ENCODE measurements at regions not wholly inside any gene's neighbourhood (a gene's known extent, or its start where the extent isn't known, plus 50 kb on each side); places are given as distances from the start of the nearest gene placed in this dataset.

DNA sequence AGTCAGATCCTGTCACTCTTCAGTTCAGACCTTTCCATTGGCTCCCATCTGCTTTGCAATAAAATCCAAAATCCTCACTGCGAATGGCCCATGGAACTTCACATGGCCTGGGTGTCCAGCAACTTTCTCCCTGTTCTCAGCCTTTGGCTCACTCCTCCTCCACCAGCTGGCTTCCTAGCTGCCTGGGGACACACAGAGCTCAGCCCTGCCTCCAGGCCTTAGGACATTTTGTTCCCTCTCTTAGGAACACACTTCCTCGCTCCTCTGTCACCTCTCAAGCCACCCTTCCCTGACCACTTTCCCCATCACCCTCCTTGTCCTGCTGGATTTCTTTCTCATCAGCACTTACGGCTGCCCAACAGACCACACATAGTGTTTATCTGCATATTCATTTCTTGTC lies 419.6 kb downstream of the MED13L start:
- DNase-seq = no peak

DNA sequence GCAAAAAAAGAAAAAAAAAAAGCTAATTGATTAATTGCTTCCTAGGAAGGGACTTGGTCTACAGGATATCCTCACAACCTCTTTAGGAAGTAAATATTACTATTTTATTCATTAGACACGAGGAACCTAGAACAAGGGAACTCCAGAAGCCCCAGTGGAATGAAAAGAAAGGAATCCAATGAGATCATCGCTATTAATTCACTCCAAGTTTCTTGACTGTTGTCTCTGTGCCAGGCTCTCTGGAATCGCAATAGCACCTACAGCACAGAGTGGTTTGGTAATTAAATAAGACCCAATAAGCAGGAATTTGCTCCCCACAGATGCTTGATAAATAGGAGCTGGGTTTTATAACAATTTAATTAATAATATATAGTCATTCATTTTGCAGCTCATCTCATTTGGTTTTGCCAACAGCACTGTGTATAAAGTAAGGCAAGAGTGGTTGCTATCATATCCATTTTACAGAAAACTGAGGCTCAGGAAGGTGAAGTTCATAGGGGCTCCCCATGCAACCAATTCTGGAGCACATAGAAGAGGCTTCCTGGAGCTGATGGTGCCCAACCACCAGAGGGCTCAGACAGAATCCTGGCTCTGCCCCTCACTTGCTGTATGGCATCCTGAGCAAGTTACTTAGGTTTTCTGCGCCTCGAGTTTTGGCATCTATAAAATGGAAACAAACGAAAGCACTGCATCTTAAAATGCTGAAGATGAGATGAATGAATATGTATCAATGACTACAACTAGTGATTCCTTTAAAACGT lies 420.2 kb downstream of the MED13L start:
- DNase-seq = no peak

DNA sequence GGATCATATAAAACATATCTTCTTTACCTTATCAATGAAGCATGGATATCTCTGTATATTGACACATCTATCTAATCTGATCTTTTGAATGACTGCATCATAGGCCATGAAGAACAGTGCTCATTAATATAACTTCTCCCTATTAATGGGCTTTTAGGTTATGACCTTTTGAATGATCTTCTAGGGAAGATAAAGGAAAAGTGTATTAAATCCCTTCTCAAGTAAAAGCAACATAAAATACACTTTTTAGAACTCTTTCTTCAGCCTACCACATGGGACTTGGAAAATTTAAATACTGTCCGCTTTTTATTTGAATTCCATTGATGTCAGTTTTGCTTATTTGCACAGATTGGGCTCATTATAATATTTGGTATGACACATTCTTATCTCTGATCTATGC lies 425.4 kb downstream of the MED13L start:
- DNase-seq = no peak

DNA sequence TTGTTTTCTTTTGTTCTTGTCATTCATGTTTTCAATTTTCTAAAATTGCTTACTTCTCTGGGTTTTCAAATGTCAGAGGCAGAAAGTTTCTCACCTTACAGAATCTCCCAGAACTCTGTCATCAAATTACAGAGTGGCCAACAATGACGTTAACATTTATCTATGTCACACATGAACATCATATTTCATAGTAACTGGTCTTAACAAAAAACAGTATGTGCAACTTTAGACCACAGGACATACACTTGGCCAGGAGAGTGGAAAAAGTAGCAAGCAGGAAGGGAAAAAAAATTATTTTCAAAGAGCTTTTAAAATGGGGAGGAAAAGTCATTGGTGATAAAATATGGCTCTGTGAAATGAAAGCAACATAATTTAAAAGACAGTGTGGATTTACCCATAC lies 426.5 kb downstream of the MED13L start:
- no peak for DNase-seq

DNA sequence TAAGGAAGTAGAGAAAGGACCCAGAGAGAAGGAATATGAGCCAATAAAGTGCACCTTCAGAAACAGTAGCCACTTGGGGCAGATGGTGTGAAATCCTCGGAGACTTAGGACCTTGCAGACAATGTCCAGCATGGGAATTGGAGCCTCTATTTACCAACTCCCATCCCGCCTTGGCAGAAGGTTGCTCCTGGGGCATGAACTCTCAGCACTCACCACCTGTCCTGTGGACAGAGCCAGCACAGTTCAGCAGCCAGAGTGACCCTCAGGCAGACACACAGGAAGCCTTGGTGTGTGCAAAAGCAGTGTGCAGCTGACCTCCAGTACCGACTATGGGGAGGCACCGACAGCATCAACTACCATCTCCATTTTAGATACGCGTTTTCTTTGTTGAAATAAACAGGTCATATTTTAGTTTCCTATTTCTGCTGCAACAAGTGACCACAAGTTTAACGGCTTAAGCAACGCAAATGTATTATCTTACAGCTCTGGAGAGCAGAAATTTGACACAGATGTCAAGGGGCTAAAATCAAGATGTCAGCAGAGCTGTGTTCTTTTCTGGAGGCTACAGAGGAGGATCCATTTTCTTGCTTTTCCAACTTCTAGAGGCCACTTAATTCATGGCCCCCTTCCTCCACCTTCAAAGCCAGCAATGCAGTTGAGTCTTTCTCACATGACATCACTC lies 428.1 kb downstream of the MED13L start:
- no peak for DNase-seq

DNA sequence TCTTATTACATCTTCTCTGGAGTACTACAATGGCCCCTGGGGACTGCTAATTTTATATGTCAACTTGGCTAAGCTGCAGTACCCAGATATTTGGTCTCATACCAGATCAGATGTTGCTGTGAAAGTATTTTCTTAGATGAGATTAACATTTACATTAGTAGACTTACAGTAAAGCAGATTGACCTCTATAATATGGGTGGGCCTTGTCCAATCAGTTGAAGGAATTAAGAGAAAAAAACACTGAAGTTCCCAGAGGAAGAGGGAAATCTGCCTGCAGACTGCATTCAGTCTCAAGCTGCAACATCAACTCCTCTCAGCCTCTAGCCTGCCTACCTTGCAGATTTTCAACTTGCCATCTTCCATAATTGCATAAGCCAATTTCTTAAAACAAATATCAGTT lies 430.1 kb downstream of the MED13L start:
- DNase-seq = no peak

DNA sequence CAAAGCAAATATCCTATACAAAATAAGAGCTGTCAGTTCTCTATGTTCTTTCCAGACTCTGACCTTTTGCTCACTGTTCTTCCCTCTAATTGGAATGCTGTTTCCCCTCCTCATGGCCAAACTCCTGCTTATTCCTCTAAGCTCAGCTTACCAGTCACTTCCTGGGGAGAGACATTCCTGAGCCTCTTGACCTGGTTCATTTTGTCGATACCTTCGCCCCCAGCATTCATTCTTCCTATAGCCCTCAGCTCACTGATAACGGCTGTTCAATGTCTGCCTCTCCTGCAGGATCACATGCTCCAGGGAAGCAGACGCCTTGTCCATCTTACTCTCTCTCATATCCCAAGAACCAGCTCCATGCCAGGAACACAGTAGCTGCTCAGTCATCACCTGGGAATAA lies 431.0 kb downstream of the MED13L start:
- DNase-seq = no peak

DNA sequence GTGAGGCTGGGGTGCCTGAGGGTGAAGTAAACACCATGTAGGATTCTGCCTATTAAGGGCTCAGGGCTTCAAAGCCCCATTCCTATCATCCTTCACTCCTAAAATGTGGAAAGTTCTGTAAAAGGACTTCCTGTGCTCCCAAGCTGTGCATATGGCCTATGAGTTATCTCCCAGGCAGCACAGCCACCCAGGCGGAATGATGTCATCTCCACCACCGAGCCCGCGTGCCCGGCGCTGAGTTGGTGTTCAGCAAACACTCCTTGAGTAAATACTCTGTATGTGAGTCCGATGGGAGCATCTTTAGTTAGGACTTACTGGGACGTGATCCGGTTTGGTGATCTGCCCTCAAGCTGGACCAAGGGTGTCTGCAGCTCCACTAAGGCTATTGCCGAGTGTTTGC lies 437.3 kb downstream of the MED13L start:
- DNase-seq = no peak

DNA sequence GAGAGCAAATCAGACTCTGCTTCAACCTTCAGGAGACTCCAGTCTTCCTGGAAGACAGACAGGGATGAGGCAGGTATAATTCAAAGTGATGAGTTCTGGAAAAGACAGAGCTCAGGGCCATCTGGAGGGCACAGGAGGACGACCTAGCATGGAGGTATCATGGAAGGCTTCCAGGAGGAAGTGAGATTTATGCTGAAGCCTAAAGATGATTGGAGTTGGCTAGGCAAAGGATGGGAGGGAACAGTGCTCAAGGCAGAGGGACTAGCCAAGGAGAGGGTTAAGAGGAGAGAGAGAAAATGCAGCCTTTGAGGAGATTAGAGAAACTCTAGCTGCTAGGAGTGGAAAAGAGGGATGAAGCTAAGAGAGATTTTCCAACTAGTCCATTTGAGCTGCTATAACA lies 438.5 kb downstream of the MED13L start:
- no peak for DNase-seq

DNA sequence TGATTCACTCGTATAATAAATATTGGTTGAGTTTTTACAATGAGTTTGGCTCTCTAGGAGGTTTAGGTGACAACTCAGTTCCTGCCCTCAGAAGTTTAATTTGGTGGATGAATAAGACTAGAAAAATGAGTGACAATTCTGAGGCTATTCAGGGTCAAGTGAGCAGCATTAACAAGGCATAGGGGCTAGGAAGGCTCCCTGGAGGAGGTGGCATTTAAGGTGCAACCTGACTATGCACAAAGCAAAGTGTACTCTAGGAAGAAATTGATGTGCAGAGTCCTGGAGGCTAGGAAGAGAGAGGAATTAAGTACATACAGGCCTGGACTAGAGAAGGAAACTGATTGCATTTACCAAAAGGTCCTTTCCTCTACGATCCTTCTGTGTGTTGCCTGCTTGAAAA lies 440.3 kb downstream of the MED13L start:
- DNase-seq = no peak

DNA sequence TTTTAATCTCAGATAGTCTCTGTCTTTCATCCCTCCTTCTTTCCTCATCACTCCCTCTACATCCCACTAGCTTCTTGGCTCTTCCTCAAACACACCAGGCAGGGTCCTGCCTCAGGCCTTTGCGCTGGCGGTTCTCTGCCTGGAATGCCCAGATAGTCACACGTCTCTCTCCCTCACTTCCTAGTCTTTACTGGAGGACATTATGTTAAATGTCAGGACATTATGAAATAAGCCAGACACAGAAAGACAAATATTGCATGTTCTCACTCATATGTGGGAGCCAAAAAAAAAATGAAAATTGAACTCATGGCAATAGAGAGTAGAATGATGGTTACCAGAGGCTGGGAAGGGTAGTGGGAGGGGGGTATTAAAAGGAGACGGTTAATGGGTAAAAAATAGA lies 442.0 kb downstream of the MED13L start:
- DNase-seq = no peak

DNA sequence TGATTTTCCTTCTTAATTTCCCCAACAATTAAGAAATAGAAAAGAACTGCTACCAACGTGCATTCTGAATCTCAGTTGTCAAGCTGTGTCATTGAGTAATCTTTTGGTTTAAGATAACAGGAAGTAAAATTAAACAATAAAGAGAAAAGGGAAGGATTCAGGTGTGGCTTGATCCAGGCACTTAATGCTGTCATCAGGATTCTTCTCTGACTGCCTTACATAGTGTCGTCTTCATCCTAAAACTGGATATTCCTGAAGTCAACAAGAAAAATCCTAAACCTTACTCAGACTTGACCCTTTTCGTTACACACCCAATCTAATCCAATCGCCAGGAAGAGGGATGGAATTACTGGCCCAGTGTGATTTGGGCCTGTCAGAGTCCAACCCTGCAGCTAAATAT lies 443.8 kb downstream of the MED13L start:
- DNase-seq = no peak

DNA sequence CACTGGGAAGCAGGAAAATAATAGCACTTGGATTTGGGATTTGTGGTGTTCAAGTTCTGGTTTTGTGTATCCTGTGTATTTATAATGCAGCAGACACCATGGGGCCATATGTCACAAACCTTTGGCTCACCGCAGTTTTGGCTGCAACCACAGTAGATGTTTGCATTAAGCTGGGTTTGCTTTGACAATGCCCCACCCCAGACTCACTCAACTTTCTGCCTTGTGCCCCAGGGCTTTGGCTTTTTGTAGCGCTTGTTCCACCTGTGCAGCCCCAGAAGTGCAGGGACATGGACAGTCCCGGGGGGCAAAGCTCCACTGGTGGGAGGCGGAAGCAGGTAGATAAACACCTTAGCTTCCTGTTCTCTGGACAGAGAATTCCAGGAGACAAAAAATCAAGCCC lies 446.9 kb downstream of the MED13L start:
- no peak for DNase-seq

DNA sequence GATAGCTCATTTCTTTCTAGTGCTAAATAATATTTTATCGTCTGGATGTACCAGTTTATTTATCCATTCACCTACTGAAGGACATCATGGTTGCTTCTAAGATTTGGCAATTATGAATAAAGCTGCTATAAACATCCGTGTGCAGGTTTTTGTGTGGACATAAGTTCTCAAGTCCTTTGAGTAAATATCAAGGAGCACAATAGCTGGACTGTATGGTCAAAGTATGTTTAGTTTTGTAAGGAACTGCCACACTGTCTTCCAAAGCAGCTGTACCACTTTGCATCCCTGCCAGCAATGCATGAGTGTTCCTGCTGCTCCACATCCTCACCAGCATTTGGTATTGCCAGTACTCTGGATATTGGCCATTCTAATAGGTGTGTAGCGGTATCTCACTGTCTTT lies 447.4 kb downstream of the MED13L start:
- no peak for DNase-seq

DNA sequence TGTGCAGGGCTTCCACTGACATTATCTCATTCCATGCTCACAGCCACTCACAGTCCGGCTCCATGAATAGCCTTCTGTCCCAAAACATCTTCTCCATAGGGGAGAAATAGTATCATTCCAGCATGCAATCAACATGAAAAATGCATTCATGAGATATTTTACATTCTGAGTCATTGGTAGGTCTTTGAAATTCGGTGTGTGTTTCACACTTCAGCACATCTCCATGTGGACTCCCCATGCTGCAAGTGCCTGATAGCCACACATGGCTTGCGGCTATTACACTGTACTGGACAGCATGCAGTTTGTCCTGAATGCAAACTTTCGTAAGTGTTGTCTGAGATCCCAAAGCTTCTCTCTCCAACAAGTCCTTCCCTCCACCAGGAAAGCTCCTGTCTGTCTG lies 449.3 kb downstream of the MED13L start:
- DNase-seq = no peak

DNA sequence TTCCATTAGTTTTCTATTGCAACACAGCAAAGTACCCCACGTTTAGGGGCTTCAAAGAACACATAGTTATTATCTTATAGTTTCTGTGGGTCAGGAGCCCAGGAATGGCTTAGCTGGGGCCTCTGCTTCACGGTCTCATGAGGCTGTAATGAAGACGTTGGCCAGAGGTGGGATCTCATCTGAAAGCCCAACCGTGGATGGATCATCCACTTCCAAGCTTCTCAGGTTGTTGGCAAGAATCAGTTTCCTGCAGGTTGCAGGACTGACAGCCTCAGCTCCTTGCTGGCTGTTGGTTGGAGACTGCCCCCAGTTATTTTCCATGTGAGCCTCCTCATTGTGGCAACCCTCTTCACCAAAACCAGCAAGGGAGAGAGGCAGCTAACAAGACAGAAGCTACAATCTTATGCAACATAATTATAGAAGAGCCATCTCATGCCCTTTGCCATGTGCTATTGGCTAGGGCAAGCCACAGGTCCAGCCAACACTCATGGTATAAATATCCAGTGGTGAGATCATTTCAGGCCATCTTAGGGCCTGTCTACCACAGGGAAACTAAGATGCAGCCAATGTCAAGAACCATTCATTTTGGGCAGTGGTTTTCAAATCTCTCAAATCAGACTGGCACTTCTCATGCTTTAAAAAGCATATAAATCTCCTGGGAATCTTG lies 452.4 kb downstream of the MED13L start:
- no peak for DNase-seq

DNA sequence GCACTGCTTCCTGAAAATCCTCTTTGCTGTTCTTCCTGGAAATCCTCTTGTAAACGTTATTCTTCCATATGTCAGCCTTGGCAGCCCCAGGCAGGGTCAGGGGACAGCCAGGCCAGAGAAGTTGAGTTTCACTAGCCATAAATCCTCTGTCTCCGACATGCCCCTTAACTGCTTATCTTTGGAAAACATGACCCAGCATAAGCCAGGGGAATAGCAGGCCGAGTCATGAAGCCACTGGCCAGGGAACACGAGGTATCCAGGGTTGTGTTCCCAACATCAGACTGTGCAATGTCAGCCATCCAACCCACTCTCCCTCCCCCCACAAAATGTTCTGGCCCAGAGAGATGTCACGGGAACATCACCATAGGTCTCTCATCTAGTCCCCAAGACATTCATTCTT lies 453.9 kb downstream of the MED13L start:
- DNase-seq = no peak

DNA sequence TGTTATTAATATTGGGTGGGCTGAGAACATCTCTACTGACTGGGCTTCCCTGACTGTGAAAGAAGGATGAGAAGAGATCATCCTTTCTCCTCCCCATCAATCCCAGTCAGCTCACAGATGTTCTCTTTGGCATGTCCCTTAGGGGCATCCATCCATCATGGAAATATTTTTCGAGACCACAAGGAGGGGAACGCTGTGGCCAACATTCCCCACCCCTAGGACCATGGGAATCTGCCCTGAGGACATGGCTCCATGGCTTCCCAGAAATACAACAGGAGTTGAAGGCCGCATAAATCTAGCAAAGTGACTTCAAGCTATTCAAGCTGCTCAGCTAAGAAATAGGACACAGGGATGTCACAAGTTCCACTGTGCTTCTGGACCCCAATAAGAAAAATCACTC lies 456.8 kb downstream of the MED13L start:
- DNase-seq = no peak

DNA sequence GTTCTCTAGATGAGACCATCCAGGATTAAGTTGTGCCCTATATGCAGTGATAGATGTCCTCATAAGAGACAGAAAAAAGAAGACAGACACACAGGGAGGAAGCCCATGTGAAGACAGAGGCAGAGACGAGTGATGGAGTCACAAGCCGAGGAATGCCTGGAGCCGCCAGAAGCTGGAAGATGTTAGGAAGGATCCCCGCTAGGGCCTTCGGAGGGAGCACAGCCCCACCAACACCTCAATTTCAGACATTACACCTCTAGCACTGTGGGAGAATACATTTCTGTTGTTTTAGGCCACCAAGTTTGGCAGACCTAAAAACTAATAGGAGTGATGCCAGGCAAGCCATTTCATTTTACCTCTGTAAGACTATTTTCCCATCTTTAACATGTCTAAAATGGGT lies 458.5 kb downstream of the MED13L start:
- no peak for DNase-seq

DNA sequence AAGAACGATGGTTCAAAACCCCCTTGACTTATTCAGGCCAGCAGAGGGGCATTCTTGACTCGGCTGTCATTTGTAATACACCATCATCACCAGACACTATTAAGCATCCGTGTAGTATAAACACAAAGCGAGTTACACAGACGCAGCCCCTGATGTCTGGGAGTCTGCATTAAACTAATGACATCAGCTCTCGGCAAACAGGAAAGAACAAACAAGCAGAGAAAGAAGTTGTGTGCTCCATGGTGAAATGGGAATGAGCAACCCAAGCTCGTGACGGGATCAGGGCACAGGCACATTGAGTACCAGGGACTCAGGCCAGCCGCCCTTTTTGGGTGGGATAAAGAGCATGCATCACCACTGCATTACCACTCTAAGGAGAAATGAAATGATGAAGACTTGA lies 460.1 kb downstream of the MED13L start:
- DNase-seq = no peak

DNA sequence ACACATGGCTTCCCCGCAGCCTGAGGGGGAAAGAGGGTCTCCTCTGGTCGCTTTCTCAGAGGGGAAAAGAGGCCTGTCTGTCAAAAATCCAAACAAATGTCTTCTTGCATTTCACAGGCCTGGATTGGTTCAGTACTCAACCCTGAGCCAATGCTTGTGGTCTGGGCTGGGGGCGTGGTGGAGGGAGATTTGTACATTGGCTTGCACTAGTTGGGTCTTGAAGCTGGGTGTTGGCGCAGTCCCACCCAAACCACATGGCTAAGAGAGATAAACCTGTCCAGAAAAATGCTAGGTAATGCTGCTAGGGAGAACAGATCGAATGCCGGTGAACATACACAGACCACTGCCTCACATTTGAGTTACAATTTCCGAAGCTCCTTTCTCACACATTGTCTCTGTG lies 461.6 kb downstream of the MED13L start:
- no peak for DNase-seq

DNA sequence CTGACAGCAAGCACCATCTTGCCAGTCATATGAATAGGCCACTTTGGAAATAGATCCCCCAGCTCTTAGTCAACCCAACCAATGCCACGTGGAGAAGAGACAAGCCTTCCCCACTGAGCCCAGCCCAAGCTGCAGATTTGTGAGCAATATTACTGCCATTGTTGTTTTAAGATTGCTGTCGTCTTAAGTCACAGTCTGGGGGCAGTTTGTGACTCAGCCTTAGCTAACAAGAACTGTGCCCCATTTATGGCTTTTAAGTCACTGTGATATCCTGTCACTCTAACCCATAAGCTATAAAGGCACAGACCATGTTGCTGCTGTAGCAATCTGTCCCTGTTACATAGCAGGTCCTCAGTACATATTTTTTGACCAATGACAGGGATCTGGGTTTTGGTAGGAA lies 464.2 kb downstream of the MED13L start:
- DNase-seq = no peak

DNA sequence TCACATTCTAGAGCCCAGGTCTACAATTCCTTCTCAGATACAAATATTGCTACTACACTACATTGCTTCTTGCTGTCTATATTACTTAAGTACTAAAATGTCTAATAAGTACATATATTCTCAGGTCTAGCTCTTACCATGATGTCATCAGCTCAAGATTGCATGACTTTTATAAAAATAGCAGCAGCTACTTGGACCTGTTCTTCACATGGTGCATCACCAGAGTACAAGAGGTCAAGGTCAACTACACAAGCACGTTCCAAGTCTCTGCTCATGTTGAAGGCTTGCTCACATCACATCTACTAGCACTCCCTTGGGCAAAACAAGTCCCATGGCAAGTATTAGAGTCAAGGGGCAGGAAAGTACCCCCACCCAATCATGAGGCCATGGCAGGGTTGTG lies 465.6 kb downstream of the MED13L start:
- DNase-seq = no peak

DNA sequence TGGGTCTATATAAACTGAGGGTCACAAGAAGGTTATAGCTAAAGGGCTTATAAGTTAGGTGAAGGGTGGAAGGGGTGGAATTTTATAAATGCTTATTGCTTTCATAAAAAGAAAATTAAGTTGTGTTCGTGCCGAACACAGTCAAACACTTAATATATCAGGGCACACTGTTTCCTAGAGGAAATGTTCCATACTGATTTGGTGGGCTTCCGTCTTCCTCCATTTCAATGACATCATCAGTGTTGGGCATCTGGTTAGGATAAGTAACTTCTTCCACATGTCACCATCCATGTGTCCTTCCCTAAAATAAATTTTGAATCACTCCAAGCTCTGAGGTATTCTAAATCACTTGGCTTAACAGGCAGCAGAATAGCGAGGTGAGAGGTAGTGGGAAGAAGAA lies 466.4 kb downstream of the MED13L start:
- no peak for DNase-seq
